GM21528 (cell line): ENCODE measurements at regions not wholly inside any gene's neighbourhood (a gene's known extent, or its start where the extent isn't known, plus 50 kb on each side); places are given as distances from the start of the nearest gene placed in this dataset.
"Not testable (repeated sequence)": the region's sequence is repeated elsewhere in the genome, so short reads cannot be mapped to it uniquely, and the experiment has no call there.

Experiments used
- ATAC-seq: cut with Tn5 transposase; IDR thresholded peaks from one replicate; pipeline ENCODE4 v1.9.1; 2021; ENCODE audit warnings: mild to moderate bottlenecking, moderate library complexity; ENCODE audit not compliant: unreplicated experiment, low FRiP score

DNA sequence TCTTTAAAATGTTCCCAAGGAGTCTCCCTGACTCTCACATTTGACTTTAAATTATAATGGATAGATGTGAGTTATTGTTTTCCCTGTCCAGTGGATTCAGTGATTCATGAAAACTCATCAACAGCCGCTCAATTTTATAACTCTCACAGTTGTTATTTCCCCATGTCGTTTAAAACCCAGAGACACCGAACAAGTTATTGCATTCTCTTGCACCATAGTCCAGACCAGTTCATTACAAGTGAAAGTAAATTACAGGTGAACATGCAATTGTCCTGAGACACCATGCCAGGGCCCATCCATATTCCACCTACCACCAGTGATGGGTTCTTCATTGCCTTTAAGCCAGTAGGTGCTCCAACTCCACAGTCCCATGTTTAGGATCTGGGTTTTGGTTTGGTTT lies 85.7 kb upstream of the CMKLR1 start:
- no peak for ATAC-seq

DNA sequence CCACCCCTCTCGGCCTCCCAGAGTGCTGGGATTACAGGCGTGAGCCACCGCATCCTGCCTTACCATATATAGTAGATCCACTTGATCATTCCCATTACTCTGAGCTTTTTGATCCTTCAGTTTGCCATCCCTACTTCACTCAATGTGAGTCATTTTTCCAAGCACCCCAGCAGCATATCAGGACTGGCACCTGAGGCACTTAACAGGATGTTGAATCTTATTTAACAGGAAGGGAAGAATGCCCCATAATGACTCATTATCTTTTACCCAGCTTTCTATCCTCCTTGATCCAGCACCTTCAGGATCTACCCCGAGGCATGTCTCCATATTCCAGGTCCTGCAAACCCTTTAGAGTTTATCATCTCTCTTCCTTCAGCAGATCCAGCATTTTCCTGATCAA lies 84.9 kb upstream of the CMKLR1 start:
- no peak for ATAC-seq

DNA sequence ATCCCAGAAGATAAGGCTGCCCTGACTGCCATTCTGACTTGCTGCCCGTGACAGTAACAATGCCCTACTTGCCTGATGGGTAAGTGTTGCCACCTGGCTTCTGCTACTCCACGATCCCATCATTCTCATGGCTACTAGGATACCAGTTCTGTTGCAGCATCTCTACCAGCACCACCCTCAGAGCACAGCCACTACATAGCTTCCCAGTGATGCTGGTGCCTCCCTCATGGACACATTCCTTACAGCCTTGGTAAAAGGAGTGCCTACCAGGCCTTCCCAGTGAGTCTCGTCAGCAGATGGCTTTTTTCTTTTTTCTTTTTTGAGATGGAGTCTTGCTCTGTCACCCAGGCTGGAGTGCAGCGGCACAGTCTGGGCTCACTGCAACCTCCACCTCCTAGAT lies 84.4 kb upstream of the CMKLR1 start:
- no peak for ATAC-seq

DNA sequence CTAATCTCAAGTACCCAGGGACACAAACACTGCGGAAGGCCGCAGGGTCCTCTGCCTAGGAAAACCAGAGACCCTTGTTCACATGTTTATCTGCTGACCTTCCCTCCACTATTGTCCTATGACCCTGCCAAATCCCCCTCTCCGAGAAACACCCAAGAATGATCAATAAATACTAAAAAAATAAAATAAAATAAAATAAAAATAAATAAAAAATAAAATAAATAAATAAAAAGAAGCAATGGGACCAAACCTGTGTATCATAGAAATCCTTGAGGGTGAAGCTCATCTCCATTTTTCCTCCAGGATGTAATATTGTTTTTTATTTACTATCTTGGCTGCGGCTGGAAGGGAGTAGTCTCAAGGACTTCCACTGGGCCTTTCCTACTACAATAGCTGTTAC lies 82.0 kb upstream of the CMKLR1 start:
- not testable (repeated sequence) for ATAC-seq

DNA sequence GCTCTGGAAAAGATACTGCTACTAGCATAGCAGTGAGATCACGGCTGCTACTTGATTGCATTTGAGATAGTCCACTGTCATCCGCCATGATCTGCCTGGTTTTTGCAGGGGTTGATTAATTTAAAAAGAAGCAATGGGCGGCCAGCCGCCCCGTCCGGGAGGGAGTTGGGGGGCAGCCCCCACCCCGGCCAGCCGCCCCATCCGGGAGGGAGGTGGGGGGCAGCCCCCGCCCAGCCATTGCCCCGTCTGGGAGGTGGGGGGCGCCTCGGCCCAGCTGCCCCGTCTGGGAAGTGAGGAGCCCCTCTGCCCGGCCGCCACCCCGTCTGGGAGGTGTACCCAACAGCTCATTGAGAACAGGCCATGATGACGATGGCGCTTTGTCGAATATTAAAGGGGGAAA lies 81.3 kb upstream of the CMKLR1 start:
- ATAC-seq, result not testable (repeated sequence)

DNA sequence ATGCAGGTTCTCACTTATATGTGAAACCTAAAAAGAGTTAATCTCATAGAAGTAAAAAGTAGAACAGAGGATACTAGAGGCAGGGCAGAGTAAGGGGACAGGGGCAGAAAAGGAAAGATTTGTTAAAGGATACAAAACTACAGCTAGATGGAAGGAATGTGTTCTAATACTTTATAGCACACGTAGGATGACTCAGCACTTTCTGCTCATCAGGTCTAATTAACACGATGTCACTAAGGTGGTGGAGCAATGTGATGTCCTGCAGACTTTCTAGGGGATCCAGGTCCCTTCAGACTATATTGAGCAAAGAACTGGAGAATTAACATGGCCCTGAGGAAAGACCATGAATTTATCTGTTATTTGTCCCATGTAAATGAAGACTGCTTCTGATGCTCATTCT lies 80.8 kb upstream of the CMKLR1 start:
- ATAC-seq, result no peak

DNA sequence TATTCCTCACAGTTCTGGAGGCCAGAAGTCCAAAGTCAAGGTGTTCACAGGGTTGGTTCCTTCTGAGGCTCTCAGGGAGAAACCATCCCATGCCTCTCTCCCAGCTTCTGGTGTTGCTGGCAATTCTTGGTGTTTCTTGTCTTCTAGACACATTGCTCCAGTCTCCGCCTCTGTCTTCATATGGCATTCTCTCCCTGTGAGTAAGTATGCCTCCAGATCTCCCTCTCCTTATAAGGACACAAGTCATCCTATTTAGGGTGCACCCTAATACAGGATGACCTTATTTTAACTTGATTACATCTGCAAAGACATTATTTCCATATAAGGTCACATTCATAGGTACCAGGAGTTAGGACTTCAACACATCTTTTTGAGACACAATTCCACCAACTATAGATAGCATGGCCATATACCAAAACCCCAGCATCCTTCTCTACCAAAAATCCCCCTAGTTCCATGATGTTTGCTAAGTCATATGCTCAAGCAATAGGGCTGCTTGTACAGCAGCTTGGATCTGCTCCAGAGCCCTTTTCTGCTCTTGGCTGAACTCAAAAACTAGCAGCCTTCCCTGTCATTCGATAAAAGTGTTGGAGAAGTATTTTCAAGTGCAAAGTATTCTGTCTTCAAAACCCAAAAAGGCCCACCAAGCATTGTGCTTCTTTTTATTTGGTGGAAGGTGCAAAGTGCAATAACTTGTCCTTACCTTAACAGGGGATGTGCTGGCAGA lies 79.2 kb upstream of the CMKLR1 start:
- ATAC-seq, result no peak

DNA sequence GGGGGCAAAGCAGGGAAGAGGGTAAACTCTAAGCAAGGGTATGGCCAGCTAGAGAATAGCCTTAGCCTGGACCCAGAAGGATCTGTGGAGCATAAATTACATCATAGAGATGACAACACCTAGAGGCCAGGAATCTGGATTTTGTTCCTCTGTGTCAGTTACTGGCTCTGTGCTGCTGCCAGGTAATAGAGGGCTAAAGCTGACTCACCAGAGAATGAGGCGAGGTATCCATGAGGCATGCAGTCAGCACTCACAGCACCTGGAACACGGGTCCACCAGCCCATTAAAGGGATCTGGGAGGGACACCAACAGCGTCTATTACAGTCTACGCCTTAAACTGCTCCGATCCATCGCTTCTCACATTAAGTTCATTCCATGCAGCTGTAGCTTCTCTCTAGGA lies 74.9 kb upstream of the CMKLR1 start:
- ATAC-seq, result no peak

DNA sequence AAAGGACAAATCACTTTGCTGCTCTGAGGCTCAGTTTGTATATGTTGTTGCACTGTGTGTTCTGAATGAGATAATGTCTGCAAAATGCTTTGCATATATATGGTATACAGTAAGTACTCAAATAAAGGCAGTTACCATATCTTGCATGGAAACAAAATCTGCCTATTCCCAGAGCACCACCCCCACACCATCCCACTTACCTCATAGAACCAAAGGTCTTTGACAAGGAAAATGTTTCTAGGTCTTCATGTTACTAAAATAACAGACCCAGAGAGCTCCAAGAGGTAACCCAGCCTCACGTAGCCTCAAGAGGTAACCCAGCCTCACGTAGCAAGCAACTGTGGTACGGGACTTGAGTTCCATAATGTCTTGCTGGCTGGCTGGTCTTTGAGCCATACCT lies 71.6 kb upstream of the CMKLR1 start:
- ATAC-seq, result no peak

DNA sequence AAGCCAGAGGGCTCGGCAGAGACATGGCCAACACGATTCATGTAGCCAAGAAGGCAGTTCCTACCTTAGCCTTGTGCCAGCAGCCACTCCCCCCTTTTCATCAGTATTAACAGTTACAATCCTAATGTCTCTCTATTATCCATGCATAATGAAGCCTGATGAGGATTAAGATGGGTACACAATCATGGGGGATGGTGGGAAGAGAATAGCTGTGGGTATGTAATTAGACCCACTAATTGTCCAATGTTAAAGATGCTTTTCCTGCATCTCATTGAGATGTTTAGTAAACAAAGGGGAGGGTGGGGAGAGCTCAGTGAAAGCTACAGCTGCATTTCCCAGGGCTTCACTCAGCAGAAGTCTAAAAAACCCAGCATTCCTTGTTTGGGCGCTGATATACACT lies 70.4 kb upstream of the CMKLR1 start:
- no peak for ATAC-seq

DNA sequence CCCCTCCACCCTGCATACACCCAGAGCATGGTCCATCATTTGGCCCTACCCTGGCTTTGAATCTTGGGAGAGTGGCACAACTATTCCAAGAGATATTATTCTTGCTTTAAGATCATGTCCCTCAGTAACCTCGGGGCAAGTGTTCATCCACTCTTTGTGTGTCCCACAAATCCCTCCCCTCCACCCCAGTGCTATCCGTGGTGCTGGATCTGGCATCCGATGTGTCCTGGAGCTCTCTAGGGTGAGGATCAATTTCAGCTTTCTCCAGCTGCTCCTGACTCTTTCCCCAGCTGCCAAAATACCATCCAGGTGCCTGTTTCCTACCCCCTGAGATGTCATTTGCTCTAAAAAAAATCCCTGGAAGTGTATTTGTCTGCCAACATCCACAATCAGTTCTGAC lies 64.8 kb upstream of the CMKLR1 start:
- no peak for ATAC-seq

DNA sequence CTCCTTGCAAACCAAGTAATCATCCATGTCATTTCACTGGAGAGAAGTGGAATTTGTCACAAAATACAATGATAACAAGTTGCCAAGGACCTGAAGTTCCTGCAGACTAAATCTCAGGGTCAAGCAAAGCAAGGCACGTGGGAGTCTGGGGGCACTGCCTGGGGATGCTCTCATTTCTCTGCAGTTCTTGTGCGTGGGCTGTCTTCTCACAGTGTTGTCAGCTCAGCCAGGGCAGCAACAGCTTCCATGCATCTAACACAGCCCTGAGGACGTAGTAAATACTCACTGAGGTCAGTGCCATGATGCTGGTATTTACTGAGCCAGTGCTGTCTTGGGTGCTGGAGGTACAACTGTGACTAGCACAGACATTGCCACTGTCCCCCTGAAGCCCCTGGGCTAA lies 62.9 kb upstream of the CMKLR1 start:
- no peak for ATAC-seq

DNA sequence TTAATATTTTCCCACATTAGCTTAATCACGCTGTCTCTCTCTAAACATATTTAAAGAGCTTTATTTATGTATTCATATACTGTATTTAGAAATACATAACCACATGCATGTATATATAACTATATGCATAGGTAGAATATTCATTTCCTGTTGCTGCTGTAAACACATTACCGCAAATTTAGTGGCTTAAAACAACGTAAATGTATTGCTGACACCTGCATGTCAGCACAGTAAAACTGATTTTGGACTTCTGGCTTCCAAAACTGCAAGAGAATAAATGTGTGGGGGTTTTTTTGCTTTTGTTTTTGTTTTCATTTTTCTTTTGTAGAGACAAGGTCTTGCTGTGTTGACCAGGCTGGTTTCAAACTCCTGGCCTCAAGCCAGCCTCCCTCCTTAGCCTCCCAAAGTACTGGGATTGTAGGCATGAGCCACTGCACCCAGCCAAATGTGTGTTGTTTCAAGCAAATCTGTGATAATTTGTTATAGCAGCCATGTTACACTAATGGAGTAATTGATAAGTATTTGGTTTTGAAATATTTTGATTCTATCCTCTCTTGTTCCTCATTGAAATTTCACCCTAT lies 61.9 kb upstream of the CMKLR1 start:
- no peak for ATAC-seq

DNA sequence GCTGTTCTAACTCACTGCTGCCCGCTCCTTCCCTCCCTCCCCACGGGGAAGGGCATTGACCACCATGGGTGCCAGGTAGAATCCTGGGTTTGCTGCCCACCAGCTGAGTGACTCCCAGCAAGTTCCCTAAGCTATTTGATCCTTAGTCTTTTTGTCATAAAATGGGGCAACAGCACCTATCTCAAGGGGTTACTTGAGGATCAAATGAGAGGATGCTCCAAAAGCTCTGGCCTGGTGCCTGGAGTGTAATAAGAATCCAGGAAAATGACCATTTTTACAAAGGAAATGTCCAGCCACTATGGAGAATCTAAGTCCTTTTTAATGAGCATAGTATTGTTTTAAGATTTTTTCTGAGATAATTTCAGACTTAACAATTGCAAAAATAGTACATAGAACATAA lies 61.4 kb upstream of the CMKLR1 start:
- no peak for ATAC-seq

DNA sequence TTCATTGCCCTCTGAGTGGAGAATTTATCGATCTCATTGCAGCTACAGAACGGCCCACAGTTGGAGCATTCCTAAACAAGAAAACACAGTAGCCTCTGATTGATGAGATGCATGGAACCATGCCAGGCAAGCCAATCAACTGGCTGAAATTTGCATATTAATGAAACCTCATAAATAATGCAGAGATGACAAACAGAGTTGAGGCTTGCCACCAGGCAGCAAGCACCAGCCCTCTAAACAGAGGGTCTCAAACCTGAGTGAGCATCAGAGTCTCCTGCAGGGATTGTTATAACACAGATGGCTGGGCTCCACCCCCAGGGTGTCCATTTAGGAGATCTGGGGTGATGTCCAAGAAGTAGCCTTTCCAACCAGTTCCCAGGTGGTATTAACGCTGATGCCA lies 60.9 kb upstream of the CMKLR1 start:
- ATAC-seq, result no peak

DNA sequence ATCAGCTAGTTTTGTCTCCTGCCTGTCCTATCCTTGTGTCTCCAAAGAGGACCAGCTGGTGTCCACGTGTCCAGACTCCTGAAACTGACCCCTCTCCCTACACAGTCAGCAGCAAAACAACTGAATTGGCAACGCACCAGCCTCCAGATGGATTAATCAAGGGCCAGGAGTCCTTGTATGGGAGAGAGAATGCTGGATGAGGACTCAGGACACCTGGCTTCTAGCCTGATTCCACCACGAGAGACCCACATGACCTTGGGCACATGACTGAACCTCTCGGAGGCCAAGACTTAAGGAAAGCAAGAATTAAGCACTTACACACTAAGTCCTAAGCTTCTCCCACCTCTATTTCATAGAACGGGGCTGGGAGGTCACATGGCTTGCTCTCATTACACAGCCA lies 60.4 kb upstream of the CMKLR1 start:
- no peak for ATAC-seq

DNA sequence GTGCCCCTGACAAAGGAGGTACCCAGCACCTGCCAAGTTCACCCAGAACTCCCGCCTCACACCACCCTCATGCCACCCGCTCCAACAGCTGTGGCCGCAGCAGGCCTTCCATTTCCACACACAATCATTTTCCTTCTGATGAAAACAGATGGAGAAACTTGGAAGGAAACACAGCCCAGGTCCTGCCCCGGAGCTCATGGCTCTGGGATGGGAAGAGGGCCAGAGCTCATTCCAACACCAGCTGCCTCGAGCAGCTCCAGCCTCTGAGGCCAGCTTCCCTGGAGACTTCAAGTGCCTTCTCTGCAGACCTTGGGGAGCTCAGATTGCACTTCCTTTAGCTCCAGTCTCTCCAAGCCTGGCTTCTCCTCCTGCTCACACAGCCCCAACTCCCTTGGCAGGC lies 55.1 kb upstream of the CMKLR1 start:
- no peak for ATAC-seq

DNA sequence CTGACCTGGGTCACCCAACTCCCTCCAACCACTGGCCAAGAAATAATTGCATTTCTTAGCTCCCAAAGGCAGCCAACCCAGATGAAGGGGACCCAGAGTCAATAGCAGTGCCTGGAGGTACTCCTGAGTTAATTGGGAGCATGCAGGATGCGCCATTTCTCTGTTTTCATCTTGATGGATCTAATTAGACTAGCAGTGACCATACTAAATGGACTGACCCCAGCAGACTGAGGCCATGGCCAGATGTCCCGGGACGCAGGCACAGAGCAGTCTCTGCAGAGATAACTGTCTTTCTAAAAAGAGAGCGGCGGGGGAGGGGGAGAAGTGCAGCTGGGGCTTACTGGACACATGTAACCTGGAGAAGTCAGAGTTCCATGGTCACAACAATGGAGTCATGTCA lies 53.2 kb upstream of the CMKLR1 start:
- no peak for ATAC-seq

DNA sequence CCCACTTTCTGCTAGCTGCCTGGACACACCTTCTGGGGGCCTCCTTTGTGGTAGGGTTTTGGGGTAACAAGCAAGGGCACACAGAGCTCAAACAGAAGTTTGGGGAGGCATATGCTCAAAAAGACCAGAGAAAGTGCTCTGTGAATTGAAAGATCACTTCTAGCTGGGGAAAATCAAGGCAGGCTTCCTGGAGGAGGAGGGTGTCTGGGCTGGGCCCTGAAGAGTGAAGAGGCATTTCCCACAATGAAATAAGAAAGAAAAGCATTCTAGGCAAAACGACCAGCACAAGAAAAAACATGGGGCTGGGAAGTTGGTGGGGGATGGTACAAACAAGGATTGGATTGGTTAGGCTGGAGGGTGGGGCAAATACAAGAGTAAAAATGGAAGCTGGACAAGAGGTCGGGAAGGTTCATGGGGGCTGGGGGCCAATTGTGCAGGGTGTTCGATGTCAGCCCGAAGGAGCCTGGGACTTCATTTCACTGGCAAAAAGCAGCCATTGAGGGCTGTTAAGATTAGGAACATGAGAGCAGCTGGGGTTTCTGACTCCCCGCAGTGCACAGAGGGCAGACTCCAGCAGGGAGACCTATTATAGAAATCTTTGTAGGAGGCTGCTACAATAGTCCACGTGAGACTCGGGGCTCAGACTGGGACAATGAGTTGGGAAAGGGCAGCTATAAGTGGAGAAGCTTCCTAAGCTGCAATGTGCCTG lies 51.5 kb upstream of the CMKLR1 start:
- ATAC-seq, result no peak

DNA sequence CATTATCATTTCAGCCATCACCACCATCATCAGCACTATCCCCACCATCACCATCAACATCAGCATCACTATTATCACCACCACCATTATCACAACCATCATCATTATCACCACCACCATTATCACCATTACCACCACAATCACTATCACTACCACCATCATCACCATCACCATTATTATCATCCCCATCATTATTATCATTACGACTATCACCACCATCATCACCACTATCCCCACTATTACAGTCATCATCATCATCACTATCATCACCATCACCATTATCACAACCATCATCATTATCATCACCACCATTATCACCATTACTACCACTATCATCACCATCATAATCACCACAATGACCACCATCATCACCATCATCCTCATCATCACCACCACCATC lies 50.4 kb upstream of the CMKLR1 start:
- no peak for ATAC-seq
